Mesendoderm (in vitro differentiated cells): ENCODE measurements at regions not wholly inside any gene's neighbourhood (a gene's known extent, or its start where the extent isn't known, plus 50 kb on each side); places are given as distances from the start of the nearest gene placed in this dataset.

Experiments
- DNase-seq: peaks from one replicate; pipeline ENCODE4 v3.0.0; 2013
- H2AK5ac ChIP-seq: 2 replicates; pipeline ENCODE4 v1.6.1; 2013; ENCODE audit warnings: low read length, inconsistent platforms
- H2BK120ac ChIP-seq: 2 replicates; pipeline ENCODE4 v1.6.1; 2013; ENCODE audit warnings: low read depth, mild to moderate bottlenecking, low read length, moderate library complexity, mixed read lengths
- H2BK15ac ChIP-seq: replicated peaks from 2 replicates; pipeline ENCODE4 v1.6.1; 2013; ENCODE audit warnings: low read depth, mild to moderate bottlenecking, moderate library complexity
- H2BK5ac ChIP-seq: 2 replicates; pipeline ENCODE4 v1.6.1; 2013; ENCODE audit warnings: low read length, inconsistent platforms
- H3K18ac ChIP-seq: 2 replicates; pipeline ENCODE4 v1.6.1; 2013; ENCODE audit warnings: mild to moderate bottlenecking, low read length, mixed read lengths
- H3K23ac ChIP-seq: one replicate; pipeline ENCODE4 v1.6.1; 2013; ENCODE audit warnings: low read length
- H3K27ac ChIP-seq: 2 replicates; pipeline ENCODE4 v1.5.1; 2013; ENCODE audit warnings: low read depth, mild to moderate bottlenecking, inconsistent platforms, low read length, moderate library complexity
- H3K27me3 ChIP-seq: 2 replicates; pipeline ENCODE4 v1.6.1; 2013; ENCODE audit warnings: low read length, control low read depth, mild to moderate bottlenecking, inconsistent platforms; ENCODE audit not compliant: insufficient read depth, poor library complexity
- H3K36me3 ChIP-seq: 2 replicates; pipeline ENCODE4 v1.6.1; 2013; ENCODE audit warnings: low read length, inconsistent platforms; ENCODE audit not compliant: control insufficient read depth, insufficient read depth
- H3K4ac ChIP-seq: one replicate; pipeline ENCODE4 v1.6.1; 2013; ENCODE audit warnings: low read depth, mild to moderate bottlenecking, low read length, moderate library complexity
- H3K4me1 ChIP-seq: 2 replicates; pipeline ENCODE4 v1.6.1; 2013; ENCODE audit warnings: low read depth, low read length, inconsistent platforms; ENCODE audit not compliant: control insufficient read depth
- H3K4me2 ChIP-seq: 2 replicates; pipeline ENCODE4 v1.6.1; 2013; ENCODE audit warnings: low read length
- H3K4me3 ChIP-seq: 2 replicates; pipeline ENCODE4 v1.5.1; 2013; ENCODE audit warnings: mild to moderate bottlenecking, low read length
- H3K56ac ChIP-seq: one replicate; pipeline ENCODE4 v1.6.1; 2013; ENCODE audit warnings: low read length
- H3K79me1 ChIP-seq: 2 replicates; pipeline ENCODE4 v1.6.1; 2013; ENCODE audit warnings: low read length, inconsistent platforms
- H3K79me2 ChIP-seq: 2 replicates; pipeline ENCODE4 v1.6.1; 2013; ENCODE audit warnings: mild to moderate bottlenecking, low read length; ENCODE audit not compliant: control insufficient read depth, insufficient read depth
- H3K9ac ChIP-seq: 2 replicates; pipeline ENCODE4 v1.6.1; 2013; ENCODE audit warnings: low read length, inconsistent platforms
- H4K5ac ChIP-seq: one replicate; pipeline ENCODE4 v1.6.1; 2013; ENCODE audit warnings: low read length
- H4K8ac ChIP-seq: one replicate; pipeline ENCODE4 v1.6.1; 2013; ENCODE audit warnings: low read depth, mild to moderate bottlenecking, control low read depth, low read length, moderate library complexity
- WGBS: extraction: QIAGEN DNeasy Blood & Tissue Kit; methylation state at CpG from one replicate; pipeline ENCODE4 v1.1.7; 2013; ENCODE audit warnings: low lambda C conversion rate, missing lambda C conversion rate; ENCODE audit not compliant: insufficient coverage; ENCODE audit errors: extremely low coverage; 5-methylcytosine and 5-hydroxymethylcytosine counted together

- Histone ChIP-seq H3K27ac (no peak overlapping the region), H3K18ac (no peak overlapping the region), H3K4me3 (no peak overlapping the region), H3K4me2 (no peak overlapping the region), H3K56ac (no peak overlapping the region), H4K5ac (no peak overlapping the region), H2BK15ac (no peak overlapping the region), H3K27me3 (no peaks in the 10 kb centered on the region), H3K36me3 (no peaks in the 10 kb centered on the region), H3K79me2 (no peaks in the 10 kb centered on the region), H3K9ac (no peak overlapping the region), H3K23ac (no peak overlapping the region), H3K79me1 (no peaks in the 10 kb centered on the region), H3K4ac (no peak overlapping the region), H2AK5ac (no peak overlapping the region), H3K4me1 (no peaks in the 10 kb centered on the region), H4K8ac (no peak overlapping the region), H2BK5ac (no peak overlapping the region), H2BK120ac (no peak overlapping the region)
- WGBS, result no CpG with 5 or more reads among the region's 5 CpGs
- no peak for DNase-seq
Measured at GRCh38 chr3:43956945-43957344, 266.2 kb downstream of the ABHD5 start.

GRCh38 chr3:43957553-43957952 lies 266.8 kb downstream of the ABHD5 start:
- no CpG with 5 or more reads among the region's 2 CpGs for WGBS
- Histone ChIP-seq H3K4me1 (no peaks in the 10 kb centered on the region), H3K56ac (no peak overlapping the region), H3K9ac (no peak overlapping the region), H3K27ac (no peak overlapping the region), H3K79me1 (no peaks in the 10 kb centered on the region), H4K5ac (no peak overlapping the region), H2AK5ac (no peak overlapping the region), H3K27me3 (no peaks in the 10 kb centered on the region), H3K4me3 (no peak overlapping the region), H2BK120ac (no peak overlapping the region), H2BK15ac (no peak overlapping the region), H3K18ac (no peak overlapping the region), H3K36me3 (no peaks in the 10 kb centered on the region), H3K23ac (no peak overlapping the region), H3K79me2 (no peaks in the 10 kb centered on the region), H2BK5ac (no peak overlapping the region), H3K4me2 (no peak overlapping the region), H3K4ac (no peak overlapping the region), H4K8ac (no peak overlapping the region)
- no peak for DNase-seq

- H3K18ac ChIP-seq, result no peak overlapping the region
- no peak overlapping the region for H3K56ac ChIP-seq
- H3K9ac ChIP-seq, result no peak overlapping the region
- no peak overlapping the region for H2BK15ac ChIP-seq
- no peak overlapping the region for H2BK120ac ChIP-seq
- DNase-seq, result no peak
- WGBS, result 100% methylated on average over 2 of the region's 16 CpGs
- H3K4me1 ChIP-seq, result no peaks in the 10 kb centered on the region
- H4K5ac ChIP-seq, result no peak overlapping the region
- H4K8ac ChIP-seq, result no peak overlapping the region
- no peak overlapping the region for H3K4me2 ChIP-seq
- no peaks in the 10 kb centered on the region for H3K79me1 ChIP-seq
- H3K36me3 ChIP-seq, result no peaks in the 10 kb centered on the region
- no peak overlapping the region for H3K4ac ChIP-seq
- H2AK5ac ChIP-seq, result no peak overlapping the region
- H3K27me3 ChIP-seq, result no peaks in the 10 kb centered on the region
- no peak overlapping the region for H3K23ac ChIP-seq
- no peaks in the 10 kb centered on the region for H3K79me2 ChIP-seq
- H2BK5ac ChIP-seq, result no peak overlapping the region
- H3K4me3 ChIP-seq, result no peak overlapping the region
- H3K27ac ChIP-seq, result no peak overlapping the region
Measured at GRCh38 chr3:43958005-43958770, 267.4 kb downstream of the ABHD5 start.

GRCh38 chr3:43958973-43959372 lies 268.2 kb downstream of the ABHD5 start:
- no peak overlapping the region for H3K56ac ChIP-seq
- WGBS, result no CpG with 5 or more reads among the region's 3 CpGs
- no peak overlapping the region for H3K23ac ChIP-seq
- H2BK120ac ChIP-seq, result no peak overlapping the region
- H3K4me3 ChIP-seq, result no peak overlapping the region
- H4K8ac ChIP-seq, result no peak overlapping the region
- no peak overlapping the region for H3K27ac ChIP-seq
- H3K27me3 ChIP-seq, result no peaks in the 10 kb centered on the region
- no peak overlapping the region for H3K4me2 ChIP-seq
- no peaks in the 10 kb centered on the region for H3K4me1 ChIP-seq
- no peak overlapping the region for H2BK15ac ChIP-seq
- H2BK5ac ChIP-seq, result no peak overlapping the region
- H3K4ac ChIP-seq, result no peak overlapping the region
- no peak overlapping the region for H3K18ac ChIP-seq
- no peaks in the 10 kb centered on the region for H3K79me2 ChIP-seq
- no peak for DNase-seq
- no peaks in the 10 kb centered on the region for H3K36me3 ChIP-seq
- H2AK5ac ChIP-seq, result no peak overlapping the region
- no peak overlapping the region for H3K9ac ChIP-seq
- H4K5ac ChIP-seq, result no peak overlapping the region
- no peaks in the 10 kb centered on the region for H3K79me1 ChIP-seq

- Histone ChIP-seq H2BK120ac (no peak overlapping the region), H4K8ac (no peak overlapping the region), H2AK5ac (no peak overlapping the region), H4K5ac (no peak overlapping the region), H3K36me3 (no peaks in the 10 kb centered on the region), H3K9ac (no peak overlapping the region), H3K79me2 (no peaks in the 10 kb centered on the region), H3K4me3 (no peak overlapping the region), H3K27me3 (no peaks in the 10 kb centered on the region), H2BK15ac (no peak overlapping the region), H2BK5ac (no peak overlapping the region), H3K4me2 (no peak overlapping the region), H3K4ac (no peak overlapping the region), H3K79me1 (no peaks in the 10 kb centered on the region), H3K27ac (no peak overlapping the region), H3K23ac (no peak overlapping the region), H3K56ac (no peak overlapping the region), H3K4me1 (no peaks in the 10 kb centered on the region), H3K18ac (no peak overlapping the region)
- no peak for DNase-seq
- WGBS, result no CpG with 5 or more reads among the region's 10 CpGs
Measured at GRCh38 chr3:43959498-43960447, 269.0 kb downstream of the ABHD5 start.
